GM23248 (cell line): ENCODE measurements at regions not wholly inside any gene's neighbourhood (a gene's known extent, or its start where the extent isn't known, plus 50 kb on each side); places are given as distances from the start of the nearest gene placed in this dataset.

Experiments
- DNase-seq: peaks from one replicate; pipeline ENCODE4 v3.0.0-alpha.2; 2015
- H2AFZ ChIP-seq: fragments of 200-600 bp; sonication (generic); 2 replicates; pipeline ENCODE4 v1.6.1; 2016; ENCODE audit warnings: antibody characterized with exemption
- H3F3A ChIP-seq: fragments of 200-600 bp; sonication (generic); 2 replicates; pipeline ENCODE4 v1.6.1; 2016; ENCODE audit warnings: mild to moderate bottlenecking, antibody characterized with exemption, mixed run types; ENCODE audit not compliant: insufficient read depth
- H3K27ac ChIP-seq: fragments of 200-600 bp; sonication (generic); 2 replicates; pipeline ENCODE4 v1.5.1; 2016; ENCODE audit warnings: mild to moderate bottlenecking
- H3K27me3 ChIP-seq: fragments of 200-600 bp; sonication (generic); replicated peaks from 2 replicates; pipeline ENCODE4 v1.6.1; 2016; ENCODE audit warnings: mild to moderate bottlenecking; ENCODE audit not compliant: insufficient read depth
- H3K36me3 ChIP-seq: fragments of 200-600 bp; sonication (generic); 2 replicates; pipeline ENCODE4 v1.6.1; 2016; ENCODE audit warnings: low read depth, mild to moderate bottlenecking
- H3K4me1 ChIP-seq: fragments of 200-600 bp; sonication (generic); 2 replicates; pipeline ENCODE4 v1.6.1; 2016; ENCODE audit warnings: mild to moderate bottlenecking; ENCODE audit not compliant: insufficient read depth
- H3K4me2 ChIP-seq: fragments of 200-600 bp; sonication (generic); one replicate; pipeline ENCODE4 v1.6.1; 2016; ENCODE audit warnings: mild to moderate bottlenecking; ENCODE audit not compliant: unreplicated experiment
- H3K4me3 ChIP-seq: fragments of 200-600 bp; sonication (generic); 2 replicates; pipeline ENCODE4 v1.5.1; 2016; ENCODE audit warnings: mild to moderate bottlenecking
- H3K79me2 ChIP-seq: fragments of 200-600 bp; sonication (generic); 2 replicates; pipeline ENCODE4 v1.6.1; 2016; ENCODE audit warnings: mild to moderate bottlenecking; ENCODE audit not compliant: insufficient read depth
- H3K9ac ChIP-seq: fragments of 200-600 bp; sonication (generic); 2 replicates; pipeline ENCODE4 v1.6.1; 2016; ENCODE audit warnings: mild to moderate bottlenecking
- H3K9me2 ChIP-seq: fragments of 200-600 bp; sonication (generic); 2 replicates; pipeline ENCODE4 v1.6.1; 2016; ENCODE audit warnings: mixed run types, mild to moderate bottlenecking, moderate library complexity; ENCODE audit not compliant: insufficient read depth
- H3K9me3 ChIP-seq: fragments of 200-600 bp; sonication (generic); one replicate; pipeline ENCODE4 v1.6.1; 2017; ENCODE audit warnings: low read depth
- H4K20me1 ChIP-seq: fragments of 200-600 bp; sonication (generic); 2 replicates; pipeline ENCODE4 v1.6.0; 2016; ENCODE audit not compliant: insufficient read depth
- EZH2 ChIP-seq: fragments of 200-600 bp; sonication (generic); IDR thresholded peaks from 2 replicates; pipeline ENCODE4 v1.6.1; 2018; ENCODE audit warnings: antibody characterized with exemption, mild to moderate bottlenecking; ENCODE audit not compliant: insufficient read depth, poor library complexity, severe bottlenecking
- EZH2phosphoT487 ChIP-seq: fragments of 200-600 bp; sonication (generic); IDR thresholded peaks from 2 replicates; pipeline ENCODE4 v1.6.1; 2018; ENCODE audit warnings: antibody characterized with exemption, moderate library complexity, mild to moderate bottlenecking, low read depth; ENCODE audit not compliant: insufficient read depth
- whole genome bisulfite sequencing, 2 experiments: methylation state at CpG; one replicate each; pipeline ENCODE4 v1.1.6; 2015 to 2017; ENCODE audit warnings: low lambda C conversion rate in 2 of 2, low coverage in 1 of 2; ENCODE audit errors: missing lambda C conversion rate in 2 of 2; 5-methylcytosine and 5-hydroxymethylcytosine counted together
- in situ Hi-C: fragments of 300-500 bp; cut with MboI; formaldehyde crosslinking; loops from 2 replicates; pipeline ENCODE4 v1.15.0; 2020

- Histone ChIP-seq H3K4me2 (no peak overlapping the region), H3K27ac (no peak overlapping the region), H3K9ac (no peak overlapping the region), H3K9me3 (no peaks in the 10 kb centered on the region), H3F3A (peaks cover 9% of the 10 kb centered on the region), H2AFZ (no peak overlapping the region), H3K9me2 (no peaks in the 10 kb centered on the region), H3K79me2 (no peaks in the 10 kb centered on the region), H3K4me3 (no peak overlapping the region), H3K27me3 (no peaks in the 10 kb centered on the region), H4K20me1 (no peaks in the 10 kb centered on the region), H3K36me3 (no peaks in the 10 kb centered on the region), H3K4me1 (peaks cover 8% of the 10 kb centered on the region)
- TF ChIP-seq EZH2, result no peak
- TF ChIP-seq EZH2phosphoT487, result no peak
- no peak for DNase-seq
- in situ Hi-C loops, result no loop called here
- WGBS, 2 experiments, result 74 to 82% methylated on average over 3 of the region's 3 CpGs
Observed at GRCh38 chr5:93022796-93023447, 558.1 kb downstream of the NR2F1-AS1 start.

GRCh38 chr5:93022211-93022610, 558.8 kb downstream of the NR2F1-AS1 start:
- peaks cover 16% of the 10 kb centered on the region for H3K4me1 ChIP-seq
- H3K4me2 ChIP-seq, result no peak overlapping the region
- no peak overlapping the region for H2AFZ ChIP-seq
- peaks cover 15% of the 10 kb centered on the region for H3F3A ChIP-seq
- no peaks in the 10 kb centered on the region for H3K27me3 ChIP-seq
- no peaks in the 10 kb centered on the region for H3K9me3 ChIP-seq
- TF ChIP-seq EZH2 (no peak), EZH2phosphoT487 (no peak)
- in situ Hi-C loops, result no loop called here
- no peak overlapping the region for H3K9ac ChIP-seq
- H3K27ac ChIP-seq, result no peak overlapping the region
- H3K79me2 ChIP-seq, result no peaks in the 10 kb centered on the region
- no peaks in the 10 kb centered on the region for H4K20me1 ChIP-seq
- 84 to 98% methylated on average over 2 to 3 of the region's 3 CpGs for WGBS, 2 experiments
- no peak for DNase-seq
- H3K36me3 ChIP-seq, result no peaks in the 10 kb centered on the region
- H3K9me2 ChIP-seq, result no peaks in the 10 kb centered on the region
- no peak overlapping the region for H3K4me3 ChIP-seq

- Histone ChIP-seq H3F3A (peaks cover 16% of the 10 kb centered on the region), H2AFZ (no peak overlapping the region), H3K27me3 (no peaks in the 10 kb centered on the region), H3K4me1 (peaks cover 18% of the 10 kb centered on the region), H3K9ac (no peak overlapping the region), H3K27ac (no peak overlapping the region), H3K4me3 (no peak overlapping the region), H3K4me2 (no peak overlapping the region), H3K79me2 (no peaks in the 10 kb centered on the region), H3K9me2 (no peaks in the 10 kb centered on the region), H4K20me1 (no peaks in the 10 kb centered on the region), H3K9me3 (no peaks in the 10 kb centered on the region), H3K36me3 (no peaks in the 10 kb centered on the region)
- 96 to 97% methylated on average over 2 of the region's 2 CpGs for WGBS, 2 experiments
- no peak for DNase-seq
- in situ Hi-C loops, result no loop called here
- TF ChIP-seq EZH2 (no peak), EZH2phosphoT487 (no peak)
Observed at GRCh38 chr5:93019896-93020295, 561.1 kb downstream of the NR2F1-AS1 start.

GRCh38 chr5:93018461-93018860, 562.6 kb downstream of the NR2F1-AS1 start:
- Histone ChIP-seq H3K27ac (peak overlapping the region; percentile 51), H3K27me3 (no peaks in the 10 kb centered on the region), H4K20me1 (no peaks in the 10 kb centered on the region), H3K4me2 (peak overlapping the region; percentile 50), H3K9me2 (no peaks in the 10 kb centered on the region), H3K36me3 (no peaks in the 10 kb centered on the region), H3K9me3 (no peaks in the 10 kb centered on the region), H2AFZ (no peak overlapping the region), H3K4me3 (peak overlapping the region; percentile 14; the same call in 1 of the 2 replicates), H3K9ac (no peak overlapping the region), H3K79me2 (no peaks in the 10 kb centered on the region), H3F3A (peaks cover 16% of the 10 kb centered on the region), H3K4me1 (peaks cover 18% of the 10 kb centered on the region)
- TF ChIP-seq EZH2 (no peak), EZH2phosphoT487 (no peak)
- peak; percentile 51 for DNase-seq
- in situ Hi-C loops, result no loop called here

- peaks cover 18% of the 10 kb centered on the region for H3K4me1 ChIP-seq
- H3K4me2 ChIP-seq, result peak overlapping the region; percentile 50
- no peaks in the 10 kb centered on the region for H4K20me1 ChIP-seq
- H3K27ac ChIP-seq, result peak overlapping the region; percentile 51
- no peaks in the 10 kb centered on the region for H3K27me3 ChIP-seq
- peak overlapping the region; percentile 14; the same call in 1 of the 2 replicates for H3K4me3 ChIP-seq
- H3F3A ChIP-seq, result peaks cover 16% of the 10 kb centered on the region
- H3K79me2 ChIP-seq, result no peaks in the 10 kb centered on the region
- H3K9ac ChIP-seq, result no peak overlapping the region
- no peak overlapping the region for H2AFZ ChIP-seq
- H3K36me3 ChIP-seq, result no peaks in the 10 kb centered on the region
- no peaks in the 10 kb centered on the region for H3K9me3 ChIP-seq
- DNase-seq, result peak; percentile 87
- WGBS, 2 experiments, result 0 to 1% methylated on average over 2 of the region's 2 CpGs
- no peaks in the 10 kb centered on the region for H3K9me2 ChIP-seq
- in situ Hi-C loops, result no loop called here
- no peak for TF ChIP-seq EZH2
- TF ChIP-seq EZH2phosphoT487, result no peak
Observed at GRCh38 chr5:93017849-93018248, 563.2 kb downstream of the NR2F1-AS1 start.
